ENCODE measurements at regions not wholly inside any gene's neighbourhood (a gene's known extent, or its start where the extent isn't known, plus 50 kb on each side); places are given as distances from the start of the nearest gene placed in this dataset.

DNA sequence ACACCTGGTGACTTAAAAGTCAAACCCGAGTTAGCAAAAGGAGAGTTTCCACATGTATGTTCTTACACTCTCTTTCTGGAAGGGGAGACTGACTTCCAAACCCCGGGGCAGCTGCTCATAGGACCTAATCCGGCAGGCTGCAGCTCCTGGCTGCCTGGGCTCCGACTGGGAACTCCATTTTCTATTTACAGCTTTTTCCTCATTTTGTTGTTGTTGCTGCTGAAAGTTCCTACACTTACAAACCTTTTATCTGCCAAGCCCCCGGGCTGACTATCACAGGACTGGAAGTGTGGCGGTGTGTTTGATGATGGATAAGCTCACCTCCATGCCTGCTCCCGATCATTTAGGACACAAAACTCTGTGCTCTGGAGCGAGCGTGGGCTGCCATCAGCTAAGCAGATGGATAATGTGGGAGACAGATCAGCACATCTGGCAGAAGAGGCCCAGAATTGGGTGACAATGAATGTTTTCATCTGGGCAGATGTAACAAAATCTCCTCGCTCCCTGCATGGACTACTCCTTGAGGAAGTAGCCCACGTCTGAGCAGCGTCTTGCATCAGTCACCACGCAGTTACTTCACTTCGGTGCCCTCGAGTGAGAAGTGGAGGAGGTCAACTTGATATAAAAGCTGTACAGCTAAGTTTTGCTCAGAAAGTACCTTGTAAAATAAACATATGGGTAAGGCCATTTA lies 114.4 kb upstream of the COPS8 start:
- Histone ChIP-seq H3K4me3 (ENCODE audit: low read length) (no peak overlapping the region), H4K20me1 (ENCODE audit: insufficient read depth) (no peaks in the 10 kb centered on the region), H3K9ac (ENCODE audit: low read length) (no peak overlapping the region), H3K4me2 (ENCODE audit: low read length) (no peak overlapping the region), H3K27me3 (ENCODE audit: insufficient read depth, low read depth, low read length) (no peaks in the 10 kb centered on the region), H3F3A (ENCODE audit: insufficient read depth, low read length, poor library complexity, severe bottlenecking) (no peaks in the 10 kb centered on the region), H2AFZ (ENCODE audit: low read depth, low read length) (no peak overlapping the region), H3K9me3 (ENCODE audit: low read length) (no peaks in the 10 kb centered on the region), H3K27ac (ENCODE audit: low read length) (no peak overlapping the region), H3K9me2 (ENCODE audit: insufficient read depth, low read length) (no peaks in the 10 kb centered on the region), H3K79me2 (replicated peaks; ENCODE audit: insufficient read depth, low read length) (no peaks in the 10 kb centered on the region), H3K36me3 (ENCODE audit: insufficient read depth, low read length) (no peaks in the 10 kb centered on the region)
- no peak for TF ChIP-seq RAD21 (conservative IDR thresholded peaks at IDR 0.05)
- TF ChIP-seq, protein P1, sequence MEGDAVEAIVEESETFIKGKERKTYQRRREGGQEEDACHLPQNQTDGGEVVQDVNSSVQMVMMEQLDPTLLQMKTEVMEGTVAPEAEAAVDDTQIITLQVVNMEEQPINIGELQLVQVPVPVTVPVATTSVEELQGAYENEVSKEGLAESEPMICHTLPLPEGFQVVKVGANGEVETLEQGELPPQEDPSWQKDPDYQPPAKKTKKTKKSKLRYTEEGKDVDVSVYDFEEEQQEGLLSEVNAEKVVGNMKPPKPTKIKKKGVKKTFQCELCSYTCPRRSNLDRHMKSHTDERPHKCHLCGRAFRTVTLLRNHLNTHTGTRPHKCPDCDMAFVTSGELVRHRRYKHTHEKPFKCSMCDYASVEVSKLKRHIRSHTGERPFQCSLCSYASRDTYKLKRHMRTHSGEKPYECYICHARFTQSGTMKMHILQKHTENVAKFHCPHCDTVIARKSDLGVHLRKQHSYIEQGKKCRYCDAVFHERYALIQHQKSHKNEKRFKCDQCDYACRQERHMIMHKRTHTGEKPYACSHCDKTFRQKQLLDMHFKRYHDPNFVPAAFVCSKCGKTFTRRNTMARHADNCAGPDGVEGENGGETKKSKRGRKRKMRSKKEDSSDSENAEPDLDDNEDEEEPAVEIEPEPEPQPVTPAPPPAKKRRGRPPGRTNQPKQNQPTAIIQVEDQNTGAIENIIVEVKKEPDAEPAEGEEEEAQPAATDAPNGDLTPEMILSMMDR (IDR thresholded peaks at IDR 0.05; ENCODE audit: poor library complexity, severe bottlenecking): no peak
- no peak for TF ChIP-seq EZH2 (IDR thresholded peaks at IDR 0.05; ENCODE audit: borderline replicate concordance, insufficient read depth, low read length, poor library complexity, severe bottlenecking)
- TF ChIP-seq, protein P2, sequence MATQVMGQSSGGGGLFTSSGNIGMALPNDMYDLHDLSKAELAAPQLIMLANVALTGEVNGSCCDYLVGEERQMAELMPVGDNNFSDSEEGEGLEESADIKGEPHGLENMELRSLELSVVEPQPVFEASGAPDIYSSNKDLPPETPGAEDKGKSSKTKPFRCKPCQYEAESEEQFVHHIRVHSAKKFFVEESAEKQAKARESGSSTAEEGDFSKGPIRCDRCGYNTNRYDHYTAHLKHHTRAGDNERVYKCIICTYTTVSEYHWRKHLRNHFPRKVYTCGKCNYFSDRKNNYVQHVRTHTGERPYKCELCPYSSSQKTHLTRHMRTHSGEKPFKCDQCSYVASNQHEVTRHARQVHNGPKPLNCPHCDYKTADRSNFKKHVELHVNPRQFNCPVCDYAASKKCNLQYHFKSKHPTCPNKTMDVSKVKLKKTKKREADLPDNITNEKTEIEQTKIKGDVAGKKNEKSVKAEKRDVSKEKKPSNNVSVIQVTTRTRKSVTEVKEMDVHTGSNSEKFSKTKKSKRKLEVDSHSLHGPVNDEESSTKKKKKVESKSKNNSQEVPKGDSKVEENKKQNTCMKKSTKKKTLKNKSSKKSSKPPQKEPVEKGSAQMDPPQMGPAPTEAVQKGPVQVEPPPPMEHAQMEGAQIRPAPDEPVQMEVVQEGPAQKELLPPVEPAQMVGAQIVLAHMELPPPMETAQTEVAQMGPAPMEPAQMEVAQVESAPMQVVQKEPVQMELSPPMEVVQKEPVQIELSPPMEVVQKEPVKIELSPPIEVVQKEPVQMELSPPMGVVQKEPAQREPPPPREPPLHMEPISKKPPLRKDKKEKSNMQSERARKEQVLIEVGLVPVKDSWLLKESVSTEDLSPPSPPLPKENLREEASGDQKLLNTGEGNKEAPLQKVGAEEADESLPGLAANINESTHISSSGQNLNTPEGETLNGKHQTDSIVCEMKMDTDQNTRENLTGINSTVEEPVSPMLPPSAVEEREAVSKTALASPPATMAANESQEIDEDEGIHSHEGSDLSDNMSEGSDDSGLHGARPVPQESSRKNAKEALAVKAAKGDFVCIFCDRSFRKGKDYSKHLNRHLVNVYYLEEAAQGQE (IDR thresholded peaks at IDR 0.05; ENCODE audit: borderline replicate concordance): no peak
- no peak for TF ChIP-seq EP300 (conservative IDR thresholded peaks at IDR 0.05; ENCODE audit: poor library complexity, severe bottlenecking)
- TF ChIP-seq TAF1 (IDR thresholded peaks at IDR 0.05; ENCODE audit: low read depth): no peak
- no peak for TF ChIP-seq POLR2AphosphoS5 (IDR thresholded peaks at IDR 0.05)
- no peak for TF ChIP-seq SMC3 (conservative IDR thresholded peaks at IDR 0.05; ENCODE audit: poor library complexity)
- no peak for TF ChIP-seq MXI1 (conservative IDR thresholded peaks at IDR 0.05; ENCODE audit: poor library complexity, severe bottlenecking)

DNA sequence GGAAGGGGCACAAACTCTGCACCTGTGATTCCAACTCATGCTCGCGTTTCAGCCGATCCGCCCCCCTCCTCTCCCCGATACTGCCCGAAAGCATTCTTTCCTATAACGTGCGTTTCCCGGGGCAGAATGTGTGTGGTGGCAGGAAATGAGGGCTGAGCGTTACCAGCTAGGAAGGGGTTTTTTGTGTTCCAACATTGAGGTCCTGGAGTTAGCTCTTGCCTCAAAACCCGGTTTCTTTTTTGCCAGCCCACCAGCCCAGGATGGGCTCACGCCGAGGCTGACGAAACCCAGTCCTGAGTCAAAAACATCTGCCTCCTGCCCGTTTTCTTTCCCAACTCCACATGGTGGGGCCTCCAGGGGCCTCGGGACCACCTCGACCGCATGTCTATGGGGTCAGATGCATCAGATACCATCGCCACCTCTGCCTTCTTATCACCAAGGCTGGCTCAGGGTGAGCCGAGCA lies 113.7 kb upstream of the COPS8 start:
- Histone ChIP-seq H3K36me3 (ENCODE audit: insufficient read depth, low read length) (no peaks in the 10 kb centered on the region), H3K9me2 (ENCODE audit: insufficient read depth, low read length) (no peaks in the 10 kb centered on the region), H3K9me3 (ENCODE audit: low read length) (no peaks in the 10 kb centered on the region), H3F3A (ENCODE audit: insufficient read depth, low read length, poor library complexity, severe bottlenecking) (no peaks in the 10 kb centered on the region), H4K20me1 (ENCODE audit: insufficient read depth) (no peaks in the 10 kb centered on the region), H3K4me2 (ENCODE audit: low read length) (no peak overlapping the region), H2AFZ (ENCODE audit: low read depth, low read length) (no peak overlapping the region), H3K79me2 (replicated peaks; ENCODE audit: insufficient read depth, low read length) (no peaks in the 10 kb centered on the region), H3K27me3 (ENCODE audit: insufficient read depth, low read depth, low read length) (no peaks in the 10 kb centered on the region), H3K4me3 (ENCODE audit: low read length) (no peak overlapping the region), H3K9ac (ENCODE audit: low read length) (no peak overlapping the region), H3K27ac (ENCODE audit: low read length) (no peak overlapping the region)
- TF ChIP-seq TAF1 (IDR thresholded peaks at IDR 0.05; ENCODE audit: low read depth) (no peak), SMC3 (conservative IDR thresholded peaks at IDR 0.05; ENCODE audit: poor library complexity) (no peak), EP300 (conservative IDR thresholded peaks at IDR 0.05; ENCODE audit: poor library complexity, severe bottlenecking) (no peak), MXI1 (conservative IDR thresholded peaks at IDR 0.05; ENCODE audit: poor library complexity, severe bottlenecking) (no peak), RAD21 (conservative IDR thresholded peaks at IDR 0.05) (no peak), EZH2 (IDR thresholded peaks at IDR 0.05; ENCODE audit: borderline replicate concordance, insufficient read depth, low read length, poor library complexity, severe bottlenecking) (no peak), POLR2AphosphoS5 (IDR thresholded peaks at IDR 0.05) (no peak)
- TF ChIP-seq, protein P1 (IDR thresholded peaks at IDR 0.05; ENCODE audit: poor library complexity, severe bottlenecking): no peak
- TF ChIP-seq, protein P2 (IDR thresholded peaks at IDR 0.05; ENCODE audit: borderline replicate concordance): no peak

Measured in neural cell (in vitro differentiated cells).